ENCODE measurements at regions not wholly inside any gene's neighbourhood (a gene's known extent, or its start where the extent isn't known, plus 50 kb on each side); places are given as distances from the start of the nearest gene placed in this dataset.

DNA sequence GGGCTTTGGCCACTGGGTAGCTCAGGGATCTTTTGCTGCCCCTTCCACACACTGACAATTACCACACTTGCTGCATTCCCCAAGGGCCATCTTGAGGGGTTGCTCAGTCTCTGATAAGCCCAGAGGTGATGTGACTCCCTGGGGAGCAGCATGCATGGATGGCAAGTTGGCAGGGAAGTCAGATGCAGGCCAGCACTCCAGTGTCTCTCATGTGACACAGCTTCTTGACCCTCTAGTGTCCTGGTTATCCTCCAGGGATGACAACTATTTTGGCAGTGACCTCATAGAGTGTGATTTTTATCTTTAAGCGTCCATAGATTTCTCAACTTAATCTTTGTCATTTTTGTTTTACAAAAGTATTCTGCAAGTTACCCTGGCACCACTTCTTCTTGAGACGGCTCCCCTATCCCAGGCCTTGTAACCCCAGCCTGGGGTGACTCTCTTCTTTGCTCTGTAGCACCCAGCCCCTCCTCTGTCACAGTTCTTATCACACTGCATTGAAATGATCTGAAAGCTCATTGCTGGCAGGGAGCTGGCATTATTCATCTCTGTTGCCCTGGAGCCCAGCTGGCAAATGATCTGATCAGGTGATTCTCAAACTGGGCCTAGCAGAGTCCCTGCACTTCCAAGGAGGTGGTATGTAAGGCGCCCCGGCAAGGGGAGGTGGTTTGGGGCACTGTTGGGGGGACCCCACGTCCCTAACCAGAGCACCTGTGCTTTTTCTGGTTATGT lies 72.6 kb downstream of the TENT5C start:
- intact Hi-C loops (cut with DNase I; ENCODE audit: low total_unique reads) = no loop called here
- no peak overlapping the region for H3K4me3 ChIP-seq
- H3K36me3 ChIP-seq = no peaks in the 10 kb centered on the region
- H3K9me3 ChIP-seq = no peaks in the 10 kb centered on the region
- peaks cover 0 to 90% (median 36%) of the 10 kb centered on the region in 4 donors for H3K4me1 ChIP-seq
- DNase-seq = no peak
- no peaks in the 10 kb centered on the region for H3K27me3 ChIP-seq
- TF ChIP-seq, protein P1, sequence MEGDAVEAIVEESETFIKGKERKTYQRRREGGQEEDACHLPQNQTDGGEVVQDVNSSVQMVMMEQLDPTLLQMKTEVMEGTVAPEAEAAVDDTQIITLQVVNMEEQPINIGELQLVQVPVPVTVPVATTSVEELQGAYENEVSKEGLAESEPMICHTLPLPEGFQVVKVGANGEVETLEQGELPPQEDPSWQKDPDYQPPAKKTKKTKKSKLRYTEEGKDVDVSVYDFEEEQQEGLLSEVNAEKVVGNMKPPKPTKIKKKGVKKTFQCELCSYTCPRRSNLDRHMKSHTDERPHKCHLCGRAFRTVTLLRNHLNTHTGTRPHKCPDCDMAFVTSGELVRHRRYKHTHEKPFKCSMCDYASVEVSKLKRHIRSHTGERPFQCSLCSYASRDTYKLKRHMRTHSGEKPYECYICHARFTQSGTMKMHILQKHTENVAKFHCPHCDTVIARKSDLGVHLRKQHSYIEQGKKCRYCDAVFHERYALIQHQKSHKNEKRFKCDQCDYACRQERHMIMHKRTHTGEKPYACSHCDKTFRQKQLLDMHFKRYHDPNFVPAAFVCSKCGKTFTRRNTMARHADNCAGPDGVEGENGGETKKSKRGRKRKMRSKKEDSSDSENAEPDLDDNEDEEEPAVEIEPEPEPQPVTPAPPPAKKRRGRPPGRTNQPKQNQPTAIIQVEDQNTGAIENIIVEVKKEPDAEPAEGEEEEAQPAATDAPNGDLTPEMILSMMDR (IDR thresholded peaks at IDR 0.05) = no peak
- peak overlapping the region; percentile 59 to 85 for H3K27ac ChIP-seq

DNA sequence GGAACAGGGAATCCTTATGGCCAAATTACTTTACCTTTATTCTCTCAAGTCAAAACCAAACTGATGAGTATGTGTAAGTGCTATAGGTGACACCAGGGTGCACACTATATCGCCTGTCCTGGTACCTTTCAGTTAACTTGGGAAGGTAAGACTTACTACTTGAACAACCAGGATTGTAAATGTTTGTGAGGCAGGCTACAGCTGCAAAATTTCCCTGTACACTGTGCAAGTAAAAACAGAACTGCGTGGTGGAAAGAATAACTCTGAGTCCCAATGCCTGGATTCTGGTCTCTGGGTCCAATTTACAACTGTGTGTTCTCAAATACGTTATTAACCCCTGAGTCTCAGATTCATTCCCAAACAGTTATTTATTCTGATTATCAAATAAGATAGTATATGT lies 73.5 kb downstream of the TENT5C start:
- H3K36me3 ChIP-seq = no peaks in the 10 kb centered on the region
- no peak overlapping the region for H3K4me3 ChIP-seq
- H3K9me3 ChIP-seq = no peaks in the 10 kb centered on the region
- TF ChIP-seq, protein P1 (IDR thresholded peaks at IDR 0.05) = no peak
- no peaks in the 10 kb centered on the region for H3K27me3 ChIP-seq
- intact Hi-C loops (cut with DNase I; ENCODE audit: low total_unique reads) = no loop called here
- H3K27ac ChIP-seq = peak overlapping the region; percentile 59 to 85
- peaks cover 0 to 89% (median 35%) of the 10 kb centered on the region in 4 donors for H3K4me1 ChIP-seq
- no peak for DNase-seq

DNA sequence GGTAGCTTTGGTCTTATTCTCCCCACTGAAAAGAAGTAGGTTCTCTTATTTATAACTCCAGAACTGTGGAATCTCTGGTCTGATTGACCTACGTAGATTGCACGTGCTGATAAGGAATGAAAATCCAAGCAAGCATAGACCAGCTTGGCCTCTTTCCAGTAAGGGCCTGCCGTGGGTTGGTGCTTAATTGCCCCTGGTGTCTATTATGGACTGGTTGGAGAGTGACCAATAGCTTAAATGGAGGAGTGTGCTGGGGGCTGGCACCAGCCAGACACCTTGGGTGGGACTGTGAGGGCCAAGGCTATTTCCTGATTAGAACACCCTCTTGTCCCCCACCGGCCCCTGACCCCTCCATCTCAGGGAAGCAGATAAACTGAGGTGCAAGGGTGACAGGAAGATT lies 74.0 kb downstream of the TENT5C start:
- H3K27ac ChIP-seq = peak overlapping the region; percentile 59 to 85
- peaks cover 0 to 86% (median 32%) of the 10 kb centered on the region in 4 donors for H3K4me1 ChIP-seq
- TF ChIP-seq, protein P1 (IDR thresholded peaks at IDR 0.05) = no peak
- DNase-seq = no peak
- no peaks in the 10 kb centered on the region for H3K27me3 ChIP-seq
- no peaks in the 10 kb centered on the region for H3K36me3 ChIP-seq
- H3K9me3 ChIP-seq = no peaks in the 10 kb centered on the region
- no peak overlapping the region for H3K4me3 ChIP-seq
- intact Hi-C loops (cut with DNase I; ENCODE audit: low total_unique reads) = no loop called here

DNA sequence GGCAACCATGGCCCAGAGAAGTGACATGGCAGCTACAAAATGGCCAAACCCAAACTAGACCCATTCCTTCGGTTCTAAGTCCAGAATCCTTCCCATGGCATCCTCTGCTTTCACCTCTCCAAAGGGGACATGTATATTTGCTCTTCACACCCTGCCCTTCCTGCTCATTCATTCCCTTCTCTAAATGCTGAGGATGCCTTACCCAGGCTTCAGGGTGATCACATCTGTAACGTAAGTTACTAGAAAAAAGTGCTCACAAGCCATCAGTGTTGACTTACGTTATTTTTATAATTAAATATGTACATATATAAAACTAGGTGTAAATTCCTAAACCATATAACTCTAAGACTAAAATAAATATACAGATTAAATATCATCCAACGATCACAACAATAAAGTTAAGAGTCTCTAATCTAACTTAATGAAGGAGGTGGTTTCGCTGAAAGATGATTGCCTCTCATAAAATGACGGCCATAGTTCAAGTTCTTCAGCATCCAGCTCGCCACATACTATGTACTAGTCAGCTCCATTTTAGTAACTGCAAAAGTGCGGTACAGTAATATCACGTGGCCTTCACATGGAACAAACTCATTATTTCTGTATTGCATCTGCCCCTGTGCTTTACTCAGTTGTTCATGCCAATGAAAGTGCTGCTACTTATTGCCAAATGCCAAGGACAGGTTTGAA lies 74.6 kb downstream of the TENT5C start:
- intact Hi-C loops (cut with DNase I; ENCODE audit: low total_unique reads) = no loop called here
- Histone ChIP-seq H3K4me3 (no peak overlapping the region), H3K36me3 (no peaks in the 10 kb centered on the region), H3K4me1 (peaks cover 0 to 86% (median 36%) of the 10 kb centered on the region in 4 donors), H3K27me3 (no peaks in the 10 kb centered on the region), H3K27ac (peak overlapping the region; percentile 84 to 85), H3K9me3 (no peaks in the 10 kb centered on the region)
- DNase-seq = no peak
- TF ChIP-seq, protein P1 (IDR thresholded peaks at IDR 0.05) = no peak

DNA sequence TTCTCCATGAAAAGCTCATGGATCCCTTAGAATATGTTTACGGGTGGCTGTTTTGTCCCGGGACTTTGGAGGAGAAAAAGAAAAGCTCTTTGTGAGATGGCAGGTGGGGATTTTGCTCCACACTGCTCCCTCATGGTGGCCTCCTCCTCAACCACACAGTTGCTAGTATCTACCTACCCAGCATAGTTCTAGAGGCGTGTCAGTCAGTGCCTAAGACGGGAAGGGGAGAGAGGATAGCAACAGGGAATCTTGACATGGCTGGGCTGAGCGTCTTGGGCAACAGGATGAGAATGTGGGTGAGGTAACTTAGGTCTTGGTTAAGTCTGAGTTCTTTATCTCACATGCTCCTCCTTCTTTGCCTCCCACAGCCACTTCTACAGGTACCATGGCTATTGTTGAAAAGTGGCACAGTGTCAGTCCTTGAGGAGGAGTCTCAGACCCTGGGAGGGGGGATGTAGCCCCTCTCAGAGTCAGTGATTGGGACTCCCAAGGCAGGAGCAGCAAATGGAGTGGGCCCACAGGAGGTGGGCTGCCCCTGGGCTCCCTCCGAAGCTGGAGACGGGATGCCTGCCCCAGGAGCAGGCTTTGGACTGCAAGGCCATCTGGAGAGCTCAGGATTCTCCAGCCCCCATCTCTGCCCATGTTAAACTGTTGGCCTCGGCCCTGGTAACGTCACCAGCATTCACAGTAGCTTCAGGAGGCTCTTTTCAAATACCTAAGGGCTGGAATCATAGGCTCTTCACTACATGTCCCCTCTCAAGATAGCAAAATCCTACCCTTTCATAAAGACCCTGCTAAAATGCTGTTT lies 75.4 kb downstream of the TENT5C start:
- peak overlapping the region; percentile 34 to 46 for H3K4me3 ChIP-seq
- DNase-seq = no peak
- TF ChIP-seq, protein P1 (IDR thresholded peaks at IDR 0.05) = no peak
- intact Hi-C loops (cut with DNase I; ENCODE audit: low total_unique reads) = no loop called here
- no peaks in the 10 kb centered on the region for H3K27me3 ChIP-seq
- H3K36me3 ChIP-seq = no peaks in the 10 kb centered on the region
- peaks cover 0 to 86% (median 38%) of the 10 kb centered on the region in 4 donors for H3K4me1 ChIP-seq
- no peaks in the 10 kb centered on the region for H3K9me3 ChIP-seq
- peak overlapping the region; percentile 84 to 85 for H3K27ac ChIP-seq

All from tibial artery (tissue), 4 donors.